PFSK-1 (cell line): ENCODE measurements at regions not wholly inside any gene's neighbourhood (a gene's known extent, or its start where the extent isn't known, plus 50 kb on each side); places are given as distances from the start of the nearest gene placed in this dataset.

Source experiments
- FOXP2 ChIP-seq: optimal IDR thresholded peaks from 2 replicates; pipeline ENCODE3; 2011; ENCODE audit warnings: borderline replicate concordance, control low read depth, inconsistent platforms; ENCODE audit not compliant: insufficient read depth; ENCODE audit errors: extremely low read length, extremely low read depth
- POLR2AphosphoS5 ChIP-seq: IDR thresholded peaks from 2 replicates; pipeline ENCODE4 v1.6.1; 2012; ENCODE audit warnings: low read depth, mild to moderate bottlenecking, control low read depth, low read length, moderate library complexity
- REST ChIP-seq, 2 experiments: IDR thresholded peaks; 2 replicates each; pipeline versions ENCODE4 v1.6.1 to v1.8.0; 2011 to 2012; ENCODE audit warnings: low read depth in 2 of 2, low read length in 2 of 2, control low read depth in 1 of 2, inconsistent platforms in 1 of 2, mild to moderate bottlenecking in 1 of 2, moderate library complexity in 1 of 2; ENCODE audit not compliant: insufficient read depth in 1 of 2
- SIN3A ChIP-seq: IDR thresholded peaks from 2 replicates; pipeline ENCODE4 v1.6.1; 2012; ENCODE audit warnings: mild to moderate bottlenecking, low read length, moderate library complexity, borderline replicate concordance; ENCODE audit not compliant: insufficient read depth
- TAF1 ChIP-seq: IDR thresholded peaks from 2 replicates; pipeline ENCODE4 v1.6.1; 2012; ENCODE audit warnings: low read length, control low read depth, borderline replicate concordance; ENCODE audit not compliant: insufficient read depth

- TF ChIP-seq TAF1 (no peak), POLR2AphosphoS5 (no peak), SIN3A (no peak)
Observed at GRCh38 chr12:68495336-68496070, 115.2 kb upstream of the RAP1B start.

- no peak for TF ChIP-seq POLR2AphosphoS5
- no peak for TF ChIP-seq TAF1
- no peak for TF ChIP-seq FOXP2
- TF ChIP-seq REST (IDR thresholded peaks at IDR 0.05; ENCODE audit: insufficient read depth in 1 of 2, low read depth in 2 of 2, low read length in 2 of 2) = no peak
- no peak for TF ChIP-seq SIN3A
Observed at GRCh38 chr12:68497107-68497506, 113.6 kb upstream of the RAP1B start.

- no peak for TF ChIP-seq REST (IDR thresholded peaks at IDR 0.05; ENCODE audit: insufficient read depth in 1 of 2, low read depth in 2 of 2, low read length in 2 of 2)
- TF ChIP-seq TAF1 = no peak
- no peak for TF ChIP-seq SIN3A
- no peak for TF ChIP-seq POLR2AphosphoS5
- no peak for TF ChIP-seq FOXP2
Observed at GRCh38 chr12:68497702-68498101, 113.0 kb upstream of the RAP1B start.

GRCh38 chr12:68498736-68499135 is 112.0 kb upstream of the RAP1B start:
- TF ChIP-seq TAF1 (no peak), REST (IDR thresholded peaks at IDR 0.05; ENCODE audit: insufficient read depth in 1 of 2, low read depth in 2 of 2, low read length in 2 of 2) (no peak), SIN3A (no peak), POLR2AphosphoS5 (no peak), FOXP2 (no peak)

- TF ChIP-seq REST (IDR thresholded peaks at IDR 0.05; ENCODE audit: insufficient read depth in 1 of 2, low read depth in 2 of 2, low read length in 2 of 2) = no peak
- no peak for TF ChIP-seq FOXP2
- no peak for TF ChIP-seq POLR2AphosphoS5
- no peak for TF ChIP-seq TAF1
- TF ChIP-seq SIN3A = no peak
Observed at GRCh38 chr12:68499616-68500015, 111.1 kb upstream of the RAP1B start.
